ENCODE measurements at regions not wholly inside any gene's neighbourhood (a gene's known extent, or its start where the extent isn't known, plus 50 kb on each side); places are given as distances from the start of the nearest gene placed in this dataset.

GRCh38 chr3:72479651-72480215 is 368.5 kb downstream of the SHQ1 start:
- 89 to 96% methylated on average over 2 of the region's 2 CpGs for WGBS, 2 donors
- intact Hi-C loops (cut with DNase I; ENCODE audit: low total_unique reads), result no loop called here
- no peak for TF ChIP-seq CTCF (IDR thresholded peaks at IDR 0.05)
- TF ChIP-seq POLR2A (IDR thresholded peaks at IDR 0.05), result no peak

GRCh38 chr3:72476139-72476483 is 372.1 kb downstream of the SHQ1 start:
- intact Hi-C loops (cut with DNase I; ENCODE audit: low total_unique reads), result no loop called here
- Histone ChIP-seq H3K4me3 (no peak overlapping the region), H3K4me1 (no peaks in the 10 kb centered on the region), H3K27me3 (no peaks in the 10 kb centered on the region), H3K9me3 (no peaks in the 10 kb centered on the region), H3K36me3 (ENCODE audit: low read depth, missing control alignments) (no peaks in the 10 kb centered on the region), H3K27ac (no peak overlapping the region)
- TF ChIP-seq CTCF (IDR thresholded peaks at IDR 0.05), result no peak
- no peak for TF ChIP-seq POLR2A (IDR thresholded peaks at IDR 0.05)
- DNase-seq, result no peak

More at GRCh38 chr3:72479651-72480215, 368.5 kb downstream of the SHQ1 start:
- DNase-seq, result no peak
- H3K27ac ChIP-seq, result no peak overlapping the region
- no peaks in the 10 kb centered on the region for H3K4me1 ChIP-seq
- no peaks in the 10 kb centered on the region for H3K36me3 ChIP-seq (ENCODE audit: low read depth, missing control alignments)
- H3K27me3 ChIP-seq, result no peaks in the 10 kb centered on the region
- no peaks in the 10 kb centered on the region for H3K9me3 ChIP-seq
- no peak overlapping the region for H3K4me3 ChIP-seq

DNA sequence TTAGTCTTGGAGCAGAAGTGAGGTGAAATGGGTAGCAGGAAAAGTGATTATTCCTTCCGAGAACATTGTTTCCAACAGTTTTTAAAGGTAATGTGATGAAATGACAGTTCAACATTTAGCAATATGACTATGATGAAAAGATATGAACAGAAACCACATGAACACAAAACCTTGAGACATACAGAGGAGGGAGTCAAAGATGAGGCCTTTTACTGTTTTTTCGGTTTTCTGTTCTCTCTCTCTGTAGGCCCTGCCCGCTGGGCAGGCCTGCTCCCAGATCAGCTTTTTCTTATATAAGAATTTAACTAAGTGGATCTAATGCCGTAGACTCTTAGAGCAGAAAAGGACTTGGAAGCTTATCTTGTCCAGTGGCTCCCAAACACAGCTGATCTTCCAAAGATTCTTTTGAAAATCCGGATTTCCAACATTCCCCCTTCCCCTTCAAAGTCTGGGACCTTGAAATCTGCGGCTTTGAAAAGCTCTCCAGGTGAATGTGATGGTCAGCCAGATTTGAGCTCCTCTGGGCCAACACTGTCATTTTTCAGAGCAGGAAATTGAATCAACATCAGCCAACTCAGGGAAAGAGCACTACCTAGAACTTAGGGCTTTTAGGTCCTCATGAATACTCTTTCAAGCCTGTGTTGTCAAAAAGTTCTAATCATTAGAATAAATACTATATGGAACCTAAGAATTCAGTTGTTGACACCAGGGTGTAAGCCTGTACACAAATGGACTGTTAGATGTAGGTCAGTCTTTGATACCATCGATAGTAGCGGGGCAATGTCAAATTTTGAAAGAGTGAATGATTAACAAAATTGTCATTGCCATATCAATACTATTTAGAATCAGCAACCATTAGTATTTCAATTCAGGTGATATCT is 372.7 kb downstream of the SHQ1 start:
- no peak for DNase-seq
- no peak for TF ChIP-seq CTCF (IDR thresholded peaks at IDR 0.05)
- no peak for TF ChIP-seq POLR2A (IDR thresholded peaks at IDR 0.05)
- intact Hi-C loops (cut with DNase I; ENCODE audit: low total_unique reads), result no loop called here
- Histone ChIP-seq H3K4me1 (no peaks in the 10 kb centered on the region), H3K36me3 (ENCODE audit: low read depth, missing control alignments) (no peaks in the 10 kb centered on the region), H3K4me3 (no peak overlapping the region), H3K27me3 (no peaks in the 10 kb centered on the region), H3K9me3 (no peaks in the 10 kb centered on the region), H3K27ac (no peak overlapping the region)
- 89 to 93% methylated on average over 8 of the region's 8 CpGs for WGBS, 2 donors

GRCh38 chr3:72474775-72475174 is 373.5 kb downstream of the SHQ1 start:
- TF ChIP-seq POLR2A (IDR thresholded peaks at IDR 0.05) (no peak), CTCF (IDR thresholded peaks at IDR 0.05) (no peak)
- Histone ChIP-seq H3K27ac (no peak overlapping the region), H3K27me3 (no peaks in the 10 kb centered on the region), H3K4me3 (no peak overlapping the region), H3K36me3 (ENCODE audit: low read depth, missing control alignments) (no peaks in the 10 kb centered on the region), H3K9me3 (no peaks in the 10 kb centered on the region), H3K4me1 (no peaks in the 10 kb centered on the region)
- 95 to 99% methylated on average over 4 of the region's 4 CpGs for WGBS, 2 donors
- intact Hi-C loops (cut with DNase I; ENCODE audit: low total_unique reads), result no loop called here
- no peak for DNase-seq

- H3K4me3 ChIP-seq, result no peak overlapping the region
- H3K4me1 ChIP-seq, result no peaks in the 10 kb centered on the region
- intact Hi-C loops (cut with DNase I; ENCODE audit: low total_unique reads), result no loop called here
- no peaks in the 10 kb centered on the region for H3K36me3 ChIP-seq (ENCODE audit: low read depth, missing control alignments)
- H3K27me3 ChIP-seq, result no peaks in the 10 kb centered on the region
- 74 to 79% methylated on average over 5 of the region's 5 CpGs for WGBS, 2 donors
- TF ChIP-seq POLR2A (IDR thresholded peaks at IDR 0.05), result no peak
- no peak for TF ChIP-seq CTCF (IDR thresholded peaks at IDR 0.05)
- no peaks in the 10 kb centered on the region for H3K9me3 ChIP-seq
- no peak for DNase-seq
- H3K27ac ChIP-seq, result no peak overlapping the region
Observed at GRCh38 chr3:72473156-72473555, 375.1 kb downstream of the SHQ1 start.

Measured in testis (tissue), 2 donors.